Loucy (cell line): ENCODE measurements at regions not wholly inside any gene's neighbourhood (a gene's known extent, or its start where the extent isn't known, plus 50 kb on each side); places are given as distances from the start of the nearest gene placed in this dataset.

Source experiments
- H2AFZ ChIP-seq: fragments of 200-600 bp; sonication (generic); 2 replicates; pipeline ENCODE4 v1.6.0; 2016; ENCODE audit warnings: antibody characterized with exemption, mild to moderate bottlenecking, low read length, moderate library complexity
- H3F3A ChIP-seq: fragments of 200-600 bp; 2 replicates; pipeline ENCODE4 v1.6.0; 2016; ENCODE audit warnings: antibody characterized with exemption, low read depth, mild to moderate bottlenecking
- H3K27me3 ChIP-seq: fragments of 200-600 bp; sonication (generic); 2 replicates; pipeline ENCODE4 v1.6.1; 2014; ENCODE audit warnings: low read length, mild to moderate bottlenecking; ENCODE audit not compliant: insufficient read depth, poor library complexity, severe bottlenecking
- H3K36me3 ChIP-seq: fragments of 200-600 bp; sonication (generic); 2 replicates; pipeline ENCODE4 v1.6.1; 2016; ENCODE audit warnings: low read length; ENCODE audit not compliant: insufficient read depth
- H3K4me1 ChIP-seq: fragments of 200-600 bp; sonication (generic); 2 replicates; pipeline ENCODE4 v1.5.1; 2014; ENCODE audit warnings: low read length, mild to moderate bottlenecking; ENCODE audit not compliant: insufficient read depth, poor library complexity, severe bottlenecking
- H3K4me2 ChIP-seq: fragments of 200-600 bp; sonication (generic); 2 replicates; pipeline ENCODE4 v1.6.0; 2014; ENCODE audit warnings: antibody characterized with exemption, low read length, low read depth, mild to moderate bottlenecking; ENCODE audit not compliant: poor library complexity, severe bottlenecking
- H3K4me3 ChIP-seq: fragments of 200-600 bp; sonication (generic); 2 replicates; pipeline ENCODE4 v1.5.1; 2014; ENCODE audit warnings: low read length, mild to moderate bottlenecking, mixed read lengths; ENCODE audit not compliant: poor library complexity, severe bottlenecking
- H3K79me2 ChIP-seq: fragments of 200-600 bp; sonication (generic); 2 replicates; pipeline ENCODE4 v1.6.1; 2014; ENCODE audit warnings: low read length; ENCODE audit not compliant: insufficient read depth
- H3K9ac ChIP-seq: fragments of 200-600 bp; sonication (generic); 2 replicates; pipeline ENCODE4 v1.6.0; 2014; ENCODE audit warnings: mild to moderate bottlenecking, low read depth, low read length, moderate library complexity; ENCODE audit not compliant: poor library complexity, severe bottlenecking
- H3K9me2 ChIP-seq: fragments of 200-600 bp; sonication (generic); replicated peaks from 2 replicates; pipeline ENCODE4 v1.6.1; 2016; ENCODE audit warnings: low read depth, low read length, mixed read lengths
- H3K9me3 ChIP-seq: fragments of 200-600 bp; sonication (generic); 2 replicates; pipeline ENCODE4 v1.6.1; 2014; ENCODE audit warnings: mild to moderate bottlenecking, antibody characterized with exemption, low read length, low read depth; ENCODE audit not compliant: insufficient read depth
- H4K20me1 ChIP-seq: fragments of 200-600 bp; sonication (generic); 2 replicates; pipeline ENCODE4 v1.6.0; 2014; ENCODE audit warnings: antibody characterized with exemption, low read length, mild to moderate bottlenecking; ENCODE audit not compliant: insufficient read depth, poor library complexity, severe bottlenecking
- EZH2phosphoT487 ChIP-seq: fragments of 200-600 bp; IDR thresholded peaks from 2 replicates; pipeline ENCODE4 v1.6.1; 2018; ENCODE audit warnings: antibody characterized with exemption, mild to moderate bottlenecking, moderate library complexity, borderline replicate concordance
- TF ChIP-seq, protein P1 (sequence below): fragments of 200-600 bp; sonication (generic); conservative IDR thresholded peaks from 2 replicates; pipeline ENCODE4 v1.5.1; 2014; ENCODE audit warnings: mild to moderate bottlenecking, antibody characterized with exemption, low read length

DNA sequence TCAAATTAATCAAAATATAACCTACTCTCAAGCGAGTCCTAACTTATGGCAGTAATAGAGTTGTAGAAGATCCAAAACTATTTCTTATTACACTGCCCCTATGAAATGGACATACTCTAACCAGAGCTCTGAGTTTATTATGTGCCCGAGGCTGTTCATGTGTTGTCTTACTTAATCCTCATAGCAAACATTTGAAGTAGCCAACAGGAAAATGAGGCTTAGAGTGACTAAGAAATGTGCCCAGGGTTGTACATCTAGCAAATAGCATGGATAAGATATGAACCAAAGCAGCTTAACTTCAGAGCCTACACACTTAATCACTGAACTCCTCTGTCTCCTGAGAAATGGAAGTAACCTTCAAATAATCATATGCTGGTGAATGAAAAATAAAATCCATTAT is 1551.7 kb downstream of the MAT2B start:
- Histone ChIP-seq H3K4me3 (no peak overlapping the region), H3K9me2 (no peaks in the 10 kb centered on the region), H3K4me1 (no peaks in the 10 kb centered on the region), H3K79me2 (no peaks in the 10 kb centered on the region), H3K27me3 (no peaks in the 10 kb centered on the region), H3F3A (no peaks in the 10 kb centered on the region), H4K20me1 (no peaks in the 10 kb centered on the region), H3K36me3 (no peaks in the 10 kb centered on the region), H2AFZ (no peak overlapping the region), H3K9ac (no peak overlapping the region), H3K4me2 (no peak overlapping the region), H3K9me3 (no peaks in the 10 kb centered on the region)
- TF ChIP-seq, protein P1, sequence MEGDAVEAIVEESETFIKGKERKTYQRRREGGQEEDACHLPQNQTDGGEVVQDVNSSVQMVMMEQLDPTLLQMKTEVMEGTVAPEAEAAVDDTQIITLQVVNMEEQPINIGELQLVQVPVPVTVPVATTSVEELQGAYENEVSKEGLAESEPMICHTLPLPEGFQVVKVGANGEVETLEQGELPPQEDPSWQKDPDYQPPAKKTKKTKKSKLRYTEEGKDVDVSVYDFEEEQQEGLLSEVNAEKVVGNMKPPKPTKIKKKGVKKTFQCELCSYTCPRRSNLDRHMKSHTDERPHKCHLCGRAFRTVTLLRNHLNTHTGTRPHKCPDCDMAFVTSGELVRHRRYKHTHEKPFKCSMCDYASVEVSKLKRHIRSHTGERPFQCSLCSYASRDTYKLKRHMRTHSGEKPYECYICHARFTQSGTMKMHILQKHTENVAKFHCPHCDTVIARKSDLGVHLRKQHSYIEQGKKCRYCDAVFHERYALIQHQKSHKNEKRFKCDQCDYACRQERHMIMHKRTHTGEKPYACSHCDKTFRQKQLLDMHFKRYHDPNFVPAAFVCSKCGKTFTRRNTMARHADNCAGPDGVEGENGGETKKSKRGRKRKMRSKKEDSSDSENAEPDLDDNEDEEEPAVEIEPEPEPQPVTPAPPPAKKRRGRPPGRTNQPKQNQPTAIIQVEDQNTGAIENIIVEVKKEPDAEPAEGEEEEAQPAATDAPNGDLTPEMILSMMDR = no peak
- TF ChIP-seq EZH2phosphoT487 = no peak

GRCh38 chr5:165066751-165067385 is 1561.4 kb downstream of the MAT2B start:
- Histone ChIP-seq H3K9ac (no peak overlapping the region), H3K79me2 (no peaks in the 10 kb centered on the region), H3K36me3 (no peaks in the 10 kb centered on the region), H3K4me1 (no peaks in the 10 kb centered on the region), H2AFZ (no peak overlapping the region), H3K4me2 (no peak overlapping the region), H3K9me2 (no peaks in the 10 kb centered on the region), H3K9me3 (no peaks in the 10 kb centered on the region), H3F3A (no peaks in the 10 kb centered on the region), H3K27me3 (no peaks in the 10 kb centered on the region), H3K4me3 (no peak overlapping the region), H4K20me1 (no peaks in the 10 kb centered on the region)
- TF ChIP-seq EZH2phosphoT487 = no peak
- TF ChIP-seq, protein P1 = no peak

GRCh38 chr5:165076686-165077085 is 1571.3 kb downstream of the MAT2B start:
- TF ChIP-seq EZH2phosphoT487 = no peak
- TF ChIP-seq, protein P1 = no peak
- H4K20me1 ChIP-seq = no peaks in the 10 kb centered on the region
- H3K4me2 ChIP-seq = no peak overlapping the region
- no peak overlapping the region for H2AFZ ChIP-seq
- no peaks in the 10 kb centered on the region for H3F3A ChIP-seq
- H3K4me1 ChIP-seq = no peaks in the 10 kb centered on the region
- H3K9me3 ChIP-seq = no peaks in the 10 kb centered on the region
- H3K27me3 ChIP-seq = no peaks in the 10 kb centered on the region
- H3K4me3 ChIP-seq = no peak overlapping the region
- no peaks in the 10 kb centered on the region for H3K9me2 ChIP-seq
- H3K36me3 ChIP-seq = no peaks in the 10 kb centered on the region
- H3K79me2 ChIP-seq = no peaks in the 10 kb centered on the region
- H3K9ac ChIP-seq = no peak overlapping the region
